ENCODE measurements at regions not wholly inside any gene's neighbourhood (a gene's known extent, or its start where the extent isn't known, plus 50 kb on each side); places are given as distances from the start of the nearest gene placed in this dataset.

GRCh38 chr10:4527281-4527970 lies 298.6 kb upstream of the AKR1E2 start:
- H3K4me1 ChIP-seq (ENCODE audit: control insufficient read depth in 1 of 2, insufficient read depth in 1 of 2, low read depth in 1 of 2, low read length in 1 of 2) = no peaks in the 10 kb centered on the region

GRCh38 chr10:4526311-4526731 lies 299.7 kb upstream of the AKR1E2 start:
- Histone ChIP-seq H3K27me3 (no peaks in the 10 kb centered on the region), H3K4me3 (ENCODE audit: low read depth in 1 of 2, low read length in 1 of 2) (no peak overlapping the region), H3K9me3 (no peaks in the 10 kb centered on the region), H3K4me1 (ENCODE audit: control insufficient read depth in 1 of 2, insufficient read depth in 1 of 2, low read depth in 1 of 2, low read length in 1 of 2) (no peaks in the 10 kb centered on the region), H3K36me3 (no peaks in the 10 kb centered on the region), H3K27ac (no peak overlapping the region)
- no peak for TF ChIP-seq CTCF (IDR thresholded peaks at IDR 0.05)

More at GRCh38 chr10:4527281-4527970, 298.6 kb upstream of the AKR1E2 start:
- no peak for TF ChIP-seq CTCF (IDR thresholded peaks at IDR 0.05)
- no peak overlapping the region for H3K4me3 ChIP-seq (ENCODE audit: low read depth in 1 of 2, low read length in 1 of 2)
- no peaks in the 10 kb centered on the region for H3K27me3 ChIP-seq
- no peaks in the 10 kb centered on the region for H3K36me3 ChIP-seq
- no peaks in the 10 kb centered on the region for H3K9me3 ChIP-seq
- no peak overlapping the region for H3K27ac ChIP-seq

- H3K36me3 ChIP-seq = no peaks in the 10 kb centered on the region
- H3K9me3 ChIP-seq = no peaks in the 10 kb centered on the region
Observed at GRCh38 chr10:4525103-4525502, 300.9 kb upstream of the AKR1E2 start.

GRCh38 chr10:4522296-4523000 lies 303.6 kb upstream of the AKR1E2 start:
- Histone ChIP-seq H3K4me1 (ENCODE audit: control insufficient read depth in 1 of 2, insufficient read depth in 1 of 2, low read depth in 1 of 2, low read length in 1 of 2) (no peaks in the 10 kb centered on the region), H3K27me3 (no peaks in the 10 kb centered on the region), H3K27ac (no peak overlapping the region), H3K9me3 (no peaks in the 10 kb centered on the region), H3K4me3 (ENCODE audit: low read depth in 1 of 2, low read length in 1 of 2) (no peak overlapping the region), H3K36me3 (no peaks in the 10 kb centered on the region)
- TF ChIP-seq CTCF (IDR thresholded peaks at IDR 0.05) = no peak

More at GRCh38 chr10:4525103-4525502, 300.9 kb upstream of the AKR1E2 start:
- no peak overlapping the region for H3K27ac ChIP-seq
- H3K4me1 ChIP-seq (ENCODE audit: control insufficient read depth in 1 of 2, insufficient read depth in 1 of 2, low read depth in 1 of 2, low read length in 1 of 2) = no peaks in the 10 kb centered on the region
- TF ChIP-seq CTCF (IDR thresholded peaks at IDR 0.05) = no peak
- no peaks in the 10 kb centered on the region for H3K27me3 ChIP-seq
- H3K4me3 ChIP-seq (ENCODE audit: low read depth in 1 of 2, low read length in 1 of 2) = no peak overlapping the region

GRCh38 chr10:4519658-4520402 lies 306.2 kb upstream of the AKR1E2 start:
- H3K27ac ChIP-seq = no peak overlapping the region
- H3K9me3 ChIP-seq = no peaks in the 10 kb centered on the region
- H3K4me3 ChIP-seq (ENCODE audit: low read depth in 1 of 2, low read length in 1 of 2) = no peak overlapping the region
- no peaks in the 10 kb centered on the region for H3K27me3 ChIP-seq
- no peak for TF ChIP-seq CTCF (IDR thresholded peaks at IDR 0.05)
- no peaks in the 10 kb centered on the region for H3K36me3 ChIP-seq
- no peaks in the 10 kb centered on the region for H3K4me1 ChIP-seq (ENCODE audit: control insufficient read depth in 1 of 2, insufficient read depth in 1 of 2, low read depth in 1 of 2, low read length in 1 of 2)

All from neutrophil (primary cell).